ENCODE measurements at regions not wholly inside any gene's neighbourhood (a gene's known extent, or its start where the extent isn't known, plus 50 kb on each side); places are given as distances from the start of the nearest gene placed in this dataset.

- TF ChIP-seq FOXJ3 (CRISPR knock-in tag; IDR thresholded peaks at IDR 0.05; ENCODE audit: borderline replicate concordance) (no peak), ATF3 (CRISPR knock-in tag; conservative IDR thresholded peaks at IDR 0.05) (no peak), CTCF (IDR thresholded peaks at IDR 0.05) (no peak), TEAD1 (CRISPR knock-in tag; IDR thresholded peaks at IDR 0.05) (no peak), SP1 (CRISPR knock-in tag; conservative IDR thresholded peaks at IDR 0.05) (no peak), E2F4 (CRISPR knock-in tag; IDR thresholded peaks at IDR 0.05; ENCODE audit: borderline replicate concordance, low read depth) (no peak), MAX (CRISPR knock-in tag; IDR thresholded peaks at IDR 0.05) (no peak), CBFB (CRISPR knock-in tag; IDR thresholded peaks at IDR 0.05; ENCODE audit: low read depth) (no peak), PRRX2 (CRISPR knock-in tag; IDR thresholded peaks at IDR 0.05) (no peak), ESRRA (CRISPR knock-in tag; IDR thresholded peaks at IDR 0.05; ENCODE audit: borderline replicate concordance) (no peak), STAT6 (CRISPR knock-in tag; conservative IDR thresholded peaks at IDR 0.05; ENCODE audit: low read depth) (no peak), ATF2 (CRISPR knock-in tag; IDR thresholded peaks at IDR 0.05; ENCODE audit: borderline replicate concordance, low read depth) (no peak), CREB1 (CRISPR knock-in tag; IDR thresholded peaks at IDR 0.05) (no peak), E2F1 (CRISPR knock-in tag; IDR thresholded peaks at IDR 0.05) (no peak)
Observed at GRCh38 chr3:18051306-18051705, 308.9 kb upstream of the TBC1D5 start.

Data from WTC11 (cell line).